8988T (cell line): ENCODE measurements at regions not wholly inside any gene's neighbourhood (a gene's known extent, or its start where the extent isn't known, plus 50 kb on each side); places are given as distances from the start of the nearest gene placed in this dataset.
A peak's percentile ranks its signal among the peaks of the same experiment; 100 is the strongest.

ENCODE experiments used
- DNase-seq: peaks from one replicate; pipeline ENCODE4 v3.0.0; 2011

DNA sequence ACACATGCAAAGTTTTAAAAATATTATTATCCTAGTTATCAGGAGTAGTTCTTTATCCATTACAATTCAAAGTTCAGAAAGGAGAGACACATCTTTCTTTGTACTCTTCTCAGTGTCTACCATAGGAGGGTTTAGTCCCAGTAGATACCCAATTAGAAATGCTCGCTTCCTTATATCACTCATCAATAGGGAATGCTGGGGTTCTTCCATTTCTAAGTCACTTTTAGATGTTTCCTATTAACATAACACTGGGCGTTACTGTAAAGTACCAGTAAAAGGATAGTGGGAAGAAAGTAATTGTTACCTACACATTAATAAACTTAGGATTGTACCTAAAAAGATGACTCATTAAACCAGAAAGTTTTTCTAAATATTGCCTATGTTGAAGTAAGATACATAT, 348.3 kb upstream of the CDH6 start:
- no peak for DNase-seq

DNA sequence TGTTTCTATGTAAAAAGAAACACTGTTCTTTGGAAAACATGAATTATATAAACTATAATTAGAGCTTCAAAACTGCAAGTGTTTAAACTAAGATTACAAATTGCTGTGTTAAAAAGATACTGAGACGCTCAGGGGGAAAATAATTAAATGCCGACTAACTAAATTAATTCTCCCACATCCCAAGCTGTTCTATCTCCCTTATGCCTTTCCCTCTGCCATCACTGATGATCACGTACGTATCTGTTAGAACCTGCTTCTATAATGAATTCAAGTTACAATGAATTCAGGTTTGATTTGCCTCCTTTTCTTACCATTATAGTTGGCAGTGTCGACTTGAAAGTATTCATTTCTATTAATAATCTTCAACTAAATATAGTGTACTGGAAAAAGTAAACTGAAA, 349.9 kb upstream of the CDH6 start:
- DNase-seq = no peak

DNA sequence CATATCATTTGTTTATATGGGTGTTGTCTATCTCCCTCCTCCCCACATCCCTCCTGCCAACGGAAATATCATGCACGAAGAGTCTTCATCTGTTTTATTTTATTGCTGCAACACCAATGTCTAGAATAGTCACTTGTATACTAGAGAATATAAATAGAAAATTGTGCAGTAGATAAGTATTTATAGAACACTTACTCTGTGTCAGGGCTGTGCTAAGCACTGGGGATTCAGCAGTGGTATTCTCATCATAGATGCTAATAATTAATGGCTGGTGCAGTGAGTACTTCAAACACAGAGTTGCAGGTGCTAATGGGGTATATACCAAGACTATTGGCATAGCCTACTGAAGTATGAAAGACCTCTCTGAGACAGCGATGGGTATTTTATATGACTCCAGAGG, 353.5 kb upstream of the CDH6 start:
- no peak for DNase-seq

DNA sequence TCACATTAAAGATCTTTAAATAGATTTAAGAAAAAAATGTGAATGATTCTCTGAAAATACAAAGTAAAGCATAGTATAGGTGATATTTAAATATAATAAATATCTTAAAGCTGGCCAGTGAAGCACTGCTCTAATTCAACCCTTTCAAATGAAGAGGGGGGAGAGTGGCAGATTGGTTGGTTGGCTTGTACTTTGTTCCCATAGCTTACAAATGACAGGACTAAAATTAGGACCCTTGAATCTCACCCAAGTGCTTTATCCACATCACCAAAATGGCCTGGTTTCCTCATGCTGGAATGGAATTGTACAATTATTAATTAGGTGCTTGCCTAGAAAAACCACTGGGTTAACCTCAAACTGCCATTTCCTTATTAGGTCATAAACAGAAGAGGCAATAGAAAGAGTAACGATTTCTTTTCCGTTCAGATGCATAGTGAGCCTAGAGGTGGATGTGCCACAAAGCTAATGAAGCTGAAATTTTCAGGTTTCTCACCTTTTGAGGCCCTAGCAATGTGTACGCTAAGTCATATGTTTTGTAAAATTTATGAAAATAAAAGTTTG, 354.5 kb upstream of the CDH6 start:
- DNase-seq = no peak

DNA sequence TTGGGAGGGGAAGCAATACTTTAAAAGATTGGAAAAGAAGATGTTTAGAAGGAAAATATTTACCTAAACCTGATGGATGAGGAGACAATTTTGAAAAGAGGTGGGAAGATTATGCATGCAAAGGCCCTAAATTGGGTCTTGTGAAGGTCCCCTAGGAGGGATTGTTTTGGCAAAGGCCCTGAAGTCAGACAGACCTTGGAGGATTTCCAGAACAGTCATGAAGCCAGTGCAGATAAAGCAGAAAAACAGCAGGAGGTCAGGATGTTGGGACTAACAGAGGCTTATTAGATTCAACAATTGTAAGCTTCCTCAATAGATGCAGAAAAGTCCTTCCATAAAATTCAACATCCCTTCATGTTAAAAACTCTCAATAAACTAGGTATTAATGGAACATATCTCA, 361.0 kb upstream of the CDH6 start:
- DNase-seq = no peak

DNA sequence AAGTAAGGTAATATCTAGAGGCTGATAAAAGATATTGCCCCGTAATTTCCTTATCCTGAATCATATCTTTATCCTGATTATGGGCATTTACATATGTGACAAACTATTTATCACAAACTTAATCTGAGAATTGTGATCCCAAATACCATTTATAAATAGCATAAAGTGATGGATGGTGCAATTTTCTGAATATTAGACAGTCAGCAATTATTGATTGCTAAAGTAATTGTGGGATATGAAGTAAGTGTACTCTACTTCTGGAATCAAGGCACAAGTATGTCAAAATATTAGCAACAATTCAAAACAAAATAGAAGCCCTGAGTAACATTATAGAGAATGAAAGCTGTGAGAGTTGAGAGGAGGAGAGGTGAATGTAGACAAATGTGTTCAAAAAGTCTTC, 361.9 kb upstream of the CDH6 start:
- no peak for DNase-seq

DNA sequence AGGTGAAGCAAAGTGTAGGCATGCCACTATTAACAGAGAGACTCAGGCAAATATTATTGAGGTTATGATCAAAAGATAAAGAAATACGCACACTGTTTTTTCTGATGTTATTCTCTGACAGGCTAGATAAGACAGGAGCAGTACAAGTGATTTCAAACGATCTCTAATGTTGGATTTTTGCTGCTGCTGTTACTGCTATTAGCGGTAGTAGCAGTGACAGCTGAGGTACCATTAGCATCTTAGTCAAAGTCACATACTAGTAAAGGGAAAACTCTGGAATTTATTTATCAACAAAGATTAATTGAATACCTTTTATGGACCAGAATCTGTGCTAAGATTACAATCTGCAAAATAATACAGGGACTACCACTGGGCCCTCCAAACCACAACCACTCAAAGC, 362.4 kb upstream of the CDH6 start:
- no peak for DNase-seq

DNA sequence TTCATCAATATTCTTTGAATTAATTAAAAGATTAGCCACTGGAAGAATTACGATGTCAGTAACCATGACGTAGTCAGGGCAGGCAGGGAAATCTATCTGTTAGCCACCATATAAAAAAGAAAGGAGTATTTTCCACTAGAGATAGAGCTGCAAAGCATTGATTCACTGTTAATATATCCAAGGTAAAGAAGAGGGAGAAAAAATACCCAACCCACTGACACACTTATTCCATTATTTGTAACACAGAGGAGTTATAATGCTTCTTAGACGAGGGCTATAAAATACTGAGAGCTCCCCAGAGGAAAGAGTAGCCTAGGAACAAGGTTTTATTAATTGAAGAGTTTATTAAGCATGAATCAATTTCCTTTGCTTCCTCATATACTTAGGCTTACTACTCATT, 382.2 kb upstream of the CDH6 start:
- no peak for DNase-seq

DNA sequence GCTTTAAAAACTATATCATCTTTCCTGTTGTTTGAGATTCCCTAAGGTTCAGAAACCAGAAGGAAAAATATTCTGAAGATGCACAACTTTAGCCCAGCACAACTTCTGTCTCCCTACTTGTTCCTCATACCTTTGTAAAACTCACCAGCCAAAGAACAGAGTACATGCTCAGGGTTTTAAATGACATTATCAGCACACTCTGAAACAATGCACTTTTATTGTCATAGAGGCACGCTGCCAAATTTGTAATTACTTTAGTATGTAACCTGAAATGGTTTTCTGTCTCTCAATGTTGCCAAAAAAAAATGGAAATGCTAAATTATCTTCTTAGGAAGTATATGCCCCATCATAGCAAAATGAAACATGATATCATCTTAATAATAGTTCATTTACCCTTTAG, 383.6 kb upstream of the CDH6 start:
- no peak for DNase-seq

DNA sequence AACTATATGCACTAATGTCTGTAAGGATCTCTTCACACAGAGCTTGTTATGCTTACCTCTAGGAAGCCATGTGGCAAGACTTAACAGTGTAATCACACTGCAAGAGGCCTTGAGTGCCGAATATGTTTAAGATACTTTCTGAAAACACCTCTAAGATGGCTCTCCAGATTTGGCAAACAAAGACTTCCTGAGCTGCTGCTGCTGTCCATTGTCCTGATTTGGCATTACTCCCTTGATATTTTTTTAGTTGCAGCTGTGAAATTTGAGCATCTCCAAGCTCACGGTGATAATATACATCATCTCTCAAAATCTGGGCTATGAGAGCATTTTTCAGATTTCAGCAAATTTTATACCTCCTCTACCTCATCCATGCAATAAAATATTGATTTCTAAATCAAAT, 384.5 kb upstream of the CDH6 start:
- no peak for DNase-seq

DNA sequence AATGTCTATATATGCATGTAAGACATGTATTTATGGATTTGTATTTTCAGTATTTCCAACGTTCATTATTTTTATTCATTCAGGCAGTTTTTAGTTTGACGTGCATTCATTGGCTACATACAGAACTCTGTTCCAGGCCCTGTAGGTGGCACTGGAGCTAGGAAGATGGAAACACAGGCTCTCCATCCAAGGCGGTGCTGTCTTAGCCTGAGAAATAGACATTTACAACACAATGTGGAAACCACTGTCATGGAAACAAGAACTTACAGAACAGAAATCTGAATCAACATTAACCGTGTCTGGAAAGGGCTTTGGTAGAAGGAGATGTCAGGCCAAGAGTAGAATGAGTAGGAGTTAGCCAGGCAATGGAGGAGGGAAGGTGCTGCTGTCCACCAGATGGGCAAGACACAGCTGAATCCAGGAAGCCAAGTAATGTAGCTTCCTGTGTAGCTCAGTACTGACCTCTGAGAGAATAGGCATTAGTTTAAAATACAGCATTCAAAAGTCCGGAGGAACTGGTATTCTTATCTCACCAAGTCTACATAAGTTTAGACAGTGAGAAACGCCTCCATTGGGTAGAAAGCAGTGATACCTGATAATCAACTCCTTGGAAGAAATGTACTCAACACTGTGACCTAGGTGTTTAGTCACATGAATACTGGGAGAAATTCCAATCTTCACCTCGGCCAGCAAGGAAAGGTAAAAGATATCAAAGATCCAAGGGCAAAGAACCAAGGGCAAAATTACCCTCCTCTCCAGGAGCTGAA, 388.6 kb upstream of the CDH6 start:
- DNase-seq = no peak

DNA sequence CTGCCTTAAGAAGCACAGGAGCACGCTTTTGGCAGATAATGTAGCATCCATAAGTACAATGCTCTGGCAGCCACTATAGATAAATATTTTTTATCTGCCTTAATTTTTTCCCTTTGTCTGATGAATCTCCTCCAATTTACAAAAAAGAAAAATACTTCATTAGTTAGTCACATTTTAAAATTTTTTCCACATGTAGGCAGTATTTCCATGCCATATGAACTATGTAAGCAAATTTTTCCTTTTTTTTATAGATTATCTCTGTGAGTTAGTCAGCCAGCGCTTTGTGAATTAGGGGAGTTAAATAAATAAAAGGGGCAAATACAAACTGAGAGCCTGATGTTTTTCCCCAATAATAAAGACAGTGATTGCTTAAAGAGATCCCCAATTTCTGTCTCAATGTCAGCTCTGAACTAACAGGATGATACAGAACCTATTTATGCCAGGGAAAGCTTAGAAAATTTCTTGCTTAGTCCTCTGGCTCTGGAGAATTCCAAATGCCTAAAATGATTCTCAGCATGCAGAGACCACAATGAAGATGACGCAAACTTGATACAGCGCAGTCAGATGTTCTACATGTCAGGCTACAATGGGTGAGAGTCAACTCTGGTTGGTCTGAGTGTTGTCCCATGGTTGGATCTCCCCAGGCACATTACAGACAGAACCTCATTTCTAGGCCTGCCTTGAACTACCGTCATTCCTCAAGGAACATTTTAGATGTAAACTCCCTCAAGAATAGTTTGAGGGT, 390.4 kb upstream of the CDH6 start:
- DNase-seq = no peak

DNA sequence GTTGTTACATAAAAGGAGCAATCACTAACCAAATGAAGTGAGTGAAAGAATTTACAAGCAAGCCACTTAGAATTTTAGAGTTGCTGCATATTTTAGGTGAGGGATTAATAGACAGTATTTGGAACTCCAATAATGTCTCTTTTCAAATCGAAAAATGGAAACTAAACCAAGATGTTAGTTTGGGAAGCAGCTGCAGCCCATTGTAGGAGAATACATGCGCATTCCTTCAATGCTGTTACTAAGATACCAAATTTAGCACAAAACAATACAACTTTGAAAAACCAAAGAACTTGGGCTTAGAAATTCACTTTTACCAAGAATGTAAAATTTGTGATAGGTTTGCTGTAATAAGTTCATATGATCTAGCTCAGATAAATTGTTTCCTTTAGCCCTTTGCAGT, 411.8 kb upstream of the CDH6 start:
- DNase-seq = no peak

DNA sequence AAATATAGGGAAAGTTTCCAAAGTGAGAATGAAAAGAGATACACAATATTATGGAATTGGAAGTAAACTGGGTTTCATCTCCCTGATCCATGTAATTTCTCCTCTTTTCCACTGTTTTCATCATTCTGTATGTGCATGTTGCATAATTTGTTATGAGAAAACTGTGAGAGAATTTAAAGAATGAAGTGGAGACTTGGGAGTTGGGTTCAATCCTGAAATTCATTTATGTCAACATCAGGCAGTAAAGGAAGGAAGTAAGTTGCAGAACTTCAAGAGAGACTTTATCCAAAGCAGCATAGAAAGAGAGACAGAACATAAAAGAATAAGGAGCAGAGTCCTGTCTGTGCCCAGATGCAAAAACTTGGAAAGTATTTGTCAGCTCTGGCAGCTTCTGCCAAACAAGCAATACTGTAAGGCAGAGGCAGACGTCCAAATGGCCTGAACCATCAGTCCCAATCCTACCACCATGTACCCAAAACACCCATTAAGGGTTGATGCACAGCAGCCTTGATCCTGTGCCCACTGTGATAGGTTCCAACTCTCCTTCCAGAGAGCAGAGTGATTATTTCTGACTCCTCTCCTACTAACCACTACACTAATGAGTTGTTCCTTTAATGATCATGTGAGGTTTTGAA, 425.3 kb upstream of the CDH6 start:
- DNase-seq = no peak

DNA sequence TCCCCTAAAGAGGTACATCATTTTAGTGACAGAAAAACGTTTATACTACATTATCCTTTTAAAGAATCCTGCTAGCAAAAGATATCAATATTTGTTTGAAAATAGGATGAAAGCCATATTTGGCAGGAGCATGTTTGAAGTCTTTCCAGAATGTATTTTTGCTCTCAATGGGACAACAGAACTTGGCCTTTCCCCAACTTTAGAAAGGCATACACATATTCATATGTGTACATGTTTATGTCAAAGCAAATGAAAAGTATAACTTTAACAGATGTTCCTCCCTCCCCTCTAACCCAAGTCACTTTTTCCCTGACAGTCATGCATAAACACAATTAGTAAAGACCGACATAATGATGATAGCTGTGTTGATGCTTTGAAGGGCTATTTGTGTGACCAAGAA, 427.8 kb upstream of the CDH6 start:
- DNase-seq = no peak

DNA sequence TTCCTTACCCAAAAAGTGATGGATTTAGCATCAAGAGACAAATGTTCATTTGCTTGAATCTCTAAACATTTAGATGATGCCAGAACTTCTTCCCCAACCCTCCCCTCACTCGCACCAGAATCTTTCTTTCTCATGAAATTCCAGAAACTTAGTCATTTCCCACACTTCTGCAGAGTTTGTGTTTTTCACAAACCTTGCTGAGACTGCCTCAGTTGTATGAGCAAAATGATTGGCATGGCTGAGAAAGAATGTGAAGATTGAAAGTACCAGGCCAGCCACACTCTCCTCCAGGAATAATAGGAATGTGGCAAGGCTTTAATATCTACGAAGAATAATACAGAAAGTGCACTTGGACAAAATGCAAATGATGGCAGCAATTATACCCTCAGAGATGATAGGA, 428.3 kb upstream of the CDH6 start:
- peak; percentile 21 for DNase-seq

DNA sequence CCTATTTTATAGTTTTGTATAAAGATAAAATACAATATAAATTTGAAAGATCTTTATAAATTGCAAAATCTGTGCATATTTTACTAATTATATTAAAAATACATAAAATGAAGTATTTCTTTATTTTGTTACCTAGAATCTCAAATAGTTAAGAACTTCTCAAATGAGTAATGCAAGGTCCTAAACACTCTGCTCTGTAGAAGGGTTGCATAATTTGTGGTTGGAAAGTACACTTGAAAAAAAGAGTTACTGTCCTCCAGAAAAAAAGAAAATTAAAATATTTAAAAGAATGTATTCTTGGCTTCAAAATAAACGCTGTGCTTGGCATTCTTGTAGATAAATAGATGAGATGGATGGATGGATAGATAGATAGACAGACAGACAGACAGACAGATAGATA, 428.8 kb upstream of the CDH6 start:
- no peak for DNase-seq

DNA sequence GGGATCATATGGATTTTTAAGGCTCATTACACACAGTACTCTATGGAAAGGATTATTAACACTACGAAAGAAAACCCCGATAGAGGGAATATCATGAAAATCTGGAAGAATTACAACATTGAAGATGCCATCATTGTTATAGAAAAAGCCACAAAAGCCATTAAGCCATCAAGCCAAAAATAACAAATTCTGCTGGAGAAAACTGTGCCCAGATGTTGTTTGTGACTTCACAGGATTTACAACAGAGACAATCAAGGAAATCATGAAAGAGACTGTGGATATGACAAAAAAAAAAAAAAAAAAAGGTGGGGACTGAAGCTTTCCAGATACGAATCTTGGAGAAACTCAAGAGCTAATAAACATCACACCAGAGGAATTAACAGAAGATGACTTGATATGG, 433.8 kb upstream of the CDH6 start:
- no peak for DNase-seq

DNA sequence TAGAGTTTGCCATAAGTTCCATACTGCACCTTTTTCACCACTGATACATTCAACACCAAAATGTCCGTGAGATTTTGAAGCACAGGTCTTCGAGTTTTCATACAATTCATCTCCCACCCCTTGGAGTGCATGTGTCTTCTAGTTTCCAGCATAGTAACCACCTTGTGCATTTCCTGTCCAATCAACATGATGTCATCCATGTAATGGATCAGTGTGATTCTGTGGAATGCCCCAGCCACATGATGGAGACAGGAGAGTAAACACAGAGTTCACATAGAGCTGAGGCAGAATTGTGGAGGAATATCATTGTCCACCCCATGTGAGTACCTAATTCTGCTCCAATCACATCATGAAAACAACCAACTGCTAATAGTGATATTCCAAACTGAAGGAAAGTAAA, 441.5 kb upstream of the CDH6 start:
- DNase-seq = no peak

DNA sequence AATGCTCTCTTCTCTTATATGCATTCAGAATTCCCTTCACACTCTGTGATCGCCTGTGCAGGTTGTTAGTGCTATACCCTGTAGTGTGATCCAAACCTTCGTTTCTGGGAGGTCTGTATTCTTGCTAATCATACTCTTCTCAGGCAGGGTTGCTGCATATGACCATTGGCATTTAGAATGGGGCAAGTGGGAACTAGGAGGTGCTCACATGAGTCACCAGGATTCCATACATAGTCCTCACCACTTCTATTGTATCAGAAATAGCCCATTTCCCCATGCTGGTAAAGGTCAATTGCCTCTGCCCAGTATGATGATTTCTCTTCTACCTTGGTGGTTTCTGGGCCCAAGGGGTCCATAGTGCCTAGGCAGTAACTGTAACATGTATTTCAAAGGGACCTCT, 443.5 kb upstream of the CDH6 start:
- DNase-seq = no peak

DNA sequence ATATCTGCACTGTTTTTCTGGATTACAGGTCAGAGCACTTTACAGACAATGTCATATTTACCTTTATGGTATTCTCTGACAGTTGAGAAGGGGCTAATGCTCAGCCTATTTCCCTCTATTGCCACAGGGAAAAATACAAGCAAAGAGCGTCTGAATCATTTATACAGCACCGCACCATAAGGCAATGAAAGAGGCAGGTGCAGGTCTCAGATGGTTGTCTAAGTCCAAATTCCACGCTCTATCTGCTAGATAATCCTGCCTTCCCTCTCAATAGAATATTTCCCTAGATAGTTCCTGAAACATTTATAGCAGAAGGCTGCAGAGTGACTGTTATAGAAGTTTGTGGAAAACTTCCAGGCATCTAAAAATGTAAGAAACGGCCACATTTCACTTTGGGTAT, 446.1 kb upstream of the CDH6 start:
- no peak for DNase-seq

DNA sequence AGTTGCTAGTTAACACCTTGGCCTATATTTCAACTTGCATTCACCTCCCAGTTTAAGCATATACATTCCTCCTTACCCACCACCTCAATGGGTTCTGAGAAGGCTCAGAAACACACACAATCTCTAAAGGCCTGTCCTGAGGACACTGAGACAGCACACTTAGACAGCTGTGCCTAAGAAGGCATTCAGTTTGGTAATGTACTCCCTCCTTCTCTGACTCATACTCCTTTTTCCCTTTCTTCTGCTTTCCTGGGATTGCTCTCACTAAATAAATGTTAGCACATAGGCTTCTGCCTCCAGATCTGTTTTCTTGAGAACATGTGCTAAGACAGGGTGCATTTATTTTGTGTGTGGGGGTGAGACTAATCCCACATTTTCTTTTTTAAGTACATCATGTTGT, 456.8 kb upstream of the CDH6 start:
- no peak for DNase-seq

DNA sequence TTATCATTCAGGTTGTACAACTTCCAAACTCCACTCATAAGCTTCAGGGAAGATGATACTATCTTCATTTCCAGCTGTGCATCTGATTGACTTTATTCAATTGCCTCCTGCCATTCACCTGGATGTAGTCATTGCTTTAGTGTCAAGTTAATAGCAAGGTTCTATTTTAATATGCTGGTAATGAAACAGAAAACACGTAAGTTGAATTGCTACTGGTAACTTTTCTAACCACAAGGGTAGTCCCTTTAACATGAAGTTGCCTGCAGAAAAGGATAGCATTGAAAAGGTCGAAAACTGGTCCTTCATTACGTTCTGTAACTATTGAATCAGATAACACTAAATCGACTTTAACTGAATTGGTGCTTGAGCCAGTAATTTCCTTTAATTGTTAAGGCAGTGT, 459.4 kb upstream of the CDH6 start:
- no peak for DNase-seq

DNA sequence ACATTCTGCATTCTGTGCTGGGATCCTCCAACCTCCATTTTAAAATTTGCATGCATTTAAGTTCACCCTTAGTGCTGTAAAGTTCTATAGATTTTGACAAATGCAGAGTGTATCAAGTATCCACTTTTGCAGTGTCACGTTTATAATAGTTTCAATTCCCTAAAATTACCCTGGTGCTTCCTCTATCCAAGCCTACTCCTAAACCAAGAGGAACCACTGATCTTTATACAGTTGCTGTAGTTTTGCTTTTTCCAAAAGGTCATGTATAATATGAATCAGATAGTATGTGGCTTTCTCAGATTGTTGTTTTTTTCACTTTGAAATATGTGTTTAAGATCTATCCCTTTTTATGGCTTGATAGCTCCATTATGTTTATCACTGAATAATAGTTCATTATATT, 468.4 kb upstream of the CDH6 start:
- DNase-seq = no peak
